ENCODE measurements at regions not wholly inside any gene's neighbourhood (a gene's known extent, or its start where the extent isn't known, plus 50 kb on each side); places are given as distances from the start of the nearest gene placed in this dataset.

- no peaks in the 10 kb centered on the region for H3K36me3 ChIP-seq (ENCODE audit: insufficient read depth, low read length)
- H3K9me3 ChIP-seq (ENCODE audit: control insufficient read depth, insufficient read depth, low read length) = no peaks in the 10 kb centered on the region
- H3K4me1 ChIP-seq (ENCODE audit: insufficient read depth, low read length) = no peaks in the 10 kb centered on the region
- H3K9ac ChIP-seq (ENCODE audit: low read depth, low read length) = no peak overlapping the region
Measured at GRCh38 chr12:30874455-30875321, 51.9 kb upstream of the TSPAN11 start.

- Histone ChIP-seq H3K36me3 (ENCODE audit: insufficient read depth, low read length) (no peaks in the 10 kb centered on the region), H3K4me1 (ENCODE audit: insufficient read depth, low read length) (no peaks in the 10 kb centered on the region), H3K9me3 (ENCODE audit: control insufficient read depth, insufficient read depth, low read length) (peaks cover 6% of the 10 kb centered on the region; the same call in 1 of the 2 replicates), H3K9ac (ENCODE audit: low read depth, low read length) (no peak overlapping the region)
Measured at GRCh38 chr12:30870491-30871265, 55.9 kb upstream of the TSPAN11 start.

GRCh38 chr12:30867415-30867814 is 59.1 kb upstream of the TSPAN11 start:
- H3K36me3 ChIP-seq (ENCODE audit: insufficient read depth, low read length) = no peaks in the 10 kb centered on the region
- H3K9me3 ChIP-seq (ENCODE audit: control insufficient read depth, insufficient read depth, low read length) = peaks cover 6% of the 10 kb centered on the region; the same call in 1 of the 2 replicates
- no peak overlapping the region for H3K9ac ChIP-seq (ENCODE audit: low read depth, low read length)
- H3K4me1 ChIP-seq (ENCODE audit: insufficient read depth, low read length) = peaks cover 9% of the 10 kb centered on the region; the same call in 1 of the 2 replicates

- H3K9ac ChIP-seq (ENCODE audit: low read depth, low read length) = no peak overlapping the region
- H3K9me3 ChIP-seq (ENCODE audit: control insufficient read depth, insufficient read depth, low read length) = peaks cover 6% of the 10 kb centered on the region; the same call in 1 of the 2 replicates
- H3K36me3 ChIP-seq (ENCODE audit: insufficient read depth, low read length) = no peaks in the 10 kb centered on the region
- peaks cover 9% of the 10 kb centered on the region; the same call in 1 of the 2 replicates for H3K4me1 ChIP-seq (ENCODE audit: insufficient read depth, low read length)
Measured at GRCh38 chr12:30866256-30866655, 60.3 kb upstream of the TSPAN11 start.

GRCh38 chr12:30863839-30864238 is 62.7 kb upstream of the TSPAN11 start:
- Histone ChIP-seq H3K9me3 (ENCODE audit: control insufficient read depth, insufficient read depth, low read length) (peaks cover 6% of the 10 kb centered on the region; the same call in 1 of the 2 replicates), H3K9ac (ENCODE audit: low read depth, low read length) (no peak overlapping the region), H3K4me1 (ENCODE audit: insufficient read depth, low read length) (peaks cover 9% of the 10 kb centered on the region; the same call in 1 of the 2 replicates)

GRCh38 chr12:30862486-30862885 is 64.1 kb upstream of the TSPAN11 start:
- Histone ChIP-seq H3K9ac (ENCODE audit: low read depth, low read length) (no peak overlapping the region), H3K36me3 (ENCODE audit: insufficient read depth, low read length) (no peaks in the 10 kb centered on the region), H3K9me3 (ENCODE audit: control insufficient read depth, insufficient read depth, low read length) (peaks cover 6% of the 10 kb centered on the region; the same call in 1 of the 2 replicates), H3K4me1 (ENCODE audit: insufficient read depth, low read length) (peaks cover 9% of the 10 kb centered on the region; the same call in 1 of the 2 replicates)

More at GRCh38 chr12:30863839-30864238, 62.7 kb upstream of the TSPAN11 start:
- no peaks in the 10 kb centered on the region for H3K36me3 ChIP-seq (ENCODE audit: insufficient read depth, low read length)

GRCh38 chr12:30859226-30859625 is 67.3 kb upstream of the TSPAN11 start:
- Histone ChIP-seq H3K36me3 (ENCODE audit: insufficient read depth, low read length) (no peaks in the 10 kb centered on the region), H3K4me1 (ENCODE audit: insufficient read depth, low read length) (peaks cover 8% of the 10 kb centered on the region; the same call in 1 of the 2 replicates), H3K9ac (ENCODE audit: low read depth, low read length) (no peak overlapping the region), H3K9me3 (ENCODE audit: control insufficient read depth, insufficient read depth, low read length) (no peaks in the 10 kb centered on the region)

- H3K4me1 ChIP-seq (ENCODE audit: insufficient read depth, low read length) = peaks cover under 1% of the 10 kb centered on the region
- H3K36me3 ChIP-seq (ENCODE audit: insufficient read depth, low read length) = no peaks in the 10 kb centered on the region
- H3K9ac ChIP-seq (ENCODE audit: low read depth, low read length) = no peak overlapping the region
- H3K9me3 ChIP-seq (ENCODE audit: control insufficient read depth, insufficient read depth, low read length) = no peaks in the 10 kb centered on the region
Measured at GRCh38 chr12:30858471-30858870, 68.1 kb upstream of the TSPAN11 start.

- no peak overlapping the region for H3K9ac ChIP-seq (ENCODE audit: low read depth, low read length)
- H3K36me3 ChIP-seq (ENCODE audit: insufficient read depth, low read length) = no peaks in the 10 kb centered on the region
- H3K4me1 ChIP-seq (ENCODE audit: insufficient read depth, low read length) = peaks cover 4% of the 10 kb centered on the region
- no peaks in the 10 kb centered on the region for H3K9me3 ChIP-seq (ENCODE audit: control insufficient read depth, insufficient read depth, low read length)
Measured at GRCh38 chr12:30853561-30854133, 72.9 kb upstream of the TSPAN11 start.

- Histone ChIP-seq H3K36me3 (ENCODE audit: insufficient read depth, low read length) (no peaks in the 10 kb centered on the region), H3K4me1 (ENCODE audit: insufficient read depth, low read length) (peaks cover 4% of the 10 kb centered on the region), H3K9me3 (ENCODE audit: control insufficient read depth, insufficient read depth, low read length) (no peaks in the 10 kb centered on the region), H3K9ac (ENCODE audit: low read depth, low read length) (no peak overlapping the region; the same call in 1 of the 2 replicates)
Measured at GRCh38 chr12:30850684-30851083, 75.9 kb upstream of the TSPAN11 start.

- H3K9me3 ChIP-seq (ENCODE audit: control insufficient read depth, insufficient read depth, low read length) = no peaks in the 10 kb centered on the region
- peaks cover 4% of the 10 kb centered on the region; the same call in 1 of the 2 replicates for H3K4me1 ChIP-seq (ENCODE audit: insufficient read depth, low read length)
- H3K36me3 ChIP-seq (ENCODE audit: insufficient read depth, low read length) = no peaks in the 10 kb centered on the region
- no peak overlapping the region for H3K9ac ChIP-seq (ENCODE audit: low read depth, low read length)
Measured at GRCh38 chr12:30847259-30847658, 79.3 kb upstream of the TSPAN11 start.

GRCh38 chr12:30846776-30847175 is 79.8 kb upstream of the TSPAN11 start:
- H3K36me3 ChIP-seq (ENCODE audit: insufficient read depth, low read length) = no peaks in the 10 kb centered on the region
- H3K4me1 ChIP-seq (ENCODE audit: insufficient read depth, low read length) = peaks cover 4% of the 10 kb centered on the region; the same call in 1 of the 2 replicates
- H3K9me3 ChIP-seq (ENCODE audit: control insufficient read depth, insufficient read depth, low read length) = no peaks in the 10 kb centered on the region
- H3K9ac ChIP-seq (ENCODE audit: low read depth, low read length) = no peak overlapping the region

- H3K36me3 ChIP-seq (ENCODE audit: insufficient read depth, low read length) = no peaks in the 10 kb centered on the region
- no peaks in the 10 kb centered on the region for H3K9me3 ChIP-seq (ENCODE audit: control insufficient read depth, insufficient read depth, low read length)
- H3K9ac ChIP-seq (ENCODE audit: low read depth, low read length) = no peak overlapping the region
- peaks cover 4% of the 10 kb centered on the region; the same call in 1 of the 2 replicates for H3K4me1 ChIP-seq (ENCODE audit: insufficient read depth, low read length)
Measured at GRCh38 chr12:30845676-30846075, 80.9 kb upstream of the TSPAN11 start.

GRCh38 chr12:30843211-30843610 is 83.3 kb upstream of the TSPAN11 start:
- Histone ChIP-seq H3K4me1 (ENCODE audit: insufficient read depth, low read length) (no peaks in the 10 kb centered on the region), H3K9ac (ENCODE audit: low read depth, low read length) (no peak overlapping the region), H3K36me3 (ENCODE audit: insufficient read depth, low read length) (no peaks in the 10 kb centered on the region), H3K9me3 (ENCODE audit: control insufficient read depth, insufficient read depth, low read length) (no peaks in the 10 kb centered on the region)
